T-cell (primary cell): ENCODE measurements at regions not wholly inside any gene's neighbourhood (a gene's known extent, or its start where the extent isn't known, plus 50 kb on each side); places are given as distances from the start of the nearest gene placed in this dataset.
"Not testable (repeated sequence)": the region's sequence is repeated elsewhere in the genome, so short reads cannot be mapped to it uniquely, and the experiment has no call there.

Experiments used
- ATAC-seq, 4 experiments: fragments of 200-7000 bp in 3 of 4; fragments of 150-1000 bp in 1 of 4; cut with Tn5 transposase; replicated peaks in 1 of 4; 1 replicate in 3 of 4; 2 replicates in 1 of 4; pipeline ENCODE4 v1.10.0; 2021; ENCODE audit warnings: moderate library complexity in 3 of 4, mild to moderate bottlenecking in 2 of 4, moderate number of reproducible peaks in 1 of 4
- CTCF ChIA-PET, 2 donors: fragments of 300-600 bp; sonication (Branson Sonifier 250); formaldehyde crosslinking; loops; one replicate each; lab custom pipeline; 2022; ENCODE audit warnings: antibody characterized with exemption in 2 of 2; lab: Charles Lee
- POLR2A ChIA-PET, 2 donors: fragments of 300-600 bp; sonication (Branson Sonifier 250); formaldehyde crosslinking; loops; one replicate each; lab custom pipeline; 2022; ENCODE audit warnings: antibody characterized with exemption in 2 of 2; lab: Charles Lee
- DNase-seq, 35 experiments: peaks; one replicate each; pipeline versions ENCODE4 v3.0.0 to v3.0.0-alpha.2; 2013 to 2023
- H3K27ac ChIP-seq: one replicate; pipeline ENCODE4 v1.5.1; 2013; ENCODE audit warnings: low read length
- H3K27me3 ChIP-seq, 2 experiments: replicated peaks in 1 of 2; 1 replicate in 1 of 2; 2 replicates in 1 of 2; pipeline versions ENCODE4 v1.6.1 to v1.7.0; 2013; ENCODE audit warnings: low read length in 1 of 2, mixed read lengths in 1 of 2; ENCODE audit not compliant: control insufficient read depth in 2 of 2, insufficient read depth in 2 of 2; ENCODE audit errors: extremely low read depth in 1 of 2
- H3K36me3 ChIP-seq, 2 donors: 1 replicate in 1 of 2; 2 replicates in 1 of 2; pipeline versions ENCODE4 v1.6.1 to v1.7.0; 2013; ENCODE audit warnings: low read length in 1 of 2; ENCODE audit not compliant: control insufficient read depth in 2 of 2, insufficient read depth in 1 of 2; ENCODE audit errors: extremely low read depth in 1 of 2
- H3K4me1 ChIP-seq, 2 experiments: 1 replicate in 1 of 2; 2 replicates in 1 of 2; pipeline versions ENCODE4 v1.6.1 to v1.7.0; 2013; ENCODE audit warnings: low read length in 2 of 2, mixed read lengths in 1 of 2; ENCODE audit not compliant: insufficient read depth in 2 of 2, control insufficient read depth in 1 of 2; ENCODE audit errors: extremely low read depth in 1 of 2
- H3K4me3 ChIP-seq, 2 donors: 1 replicate in 1 of 2; 2 replicates in 1 of 2; pipeline versions ENCODE4 v1.5.1 to v1.7.0; 2013; ENCODE audit warnings: mild to moderate bottlenecking in 2 of 2, low read length in 1 of 2, moderate library complexity in 1 of 2; ENCODE audit not compliant: control insufficient read depth in 1 of 2; ENCODE audit errors: extremely low read depth in 1 of 2
- H3K9me3 ChIP-seq: 2 replicates; pipeline ENCODE4 v1.7.0; 2013
- H3K27ac Mint-ChIP-seq, 2 donors: one replicate each; pipeline ENCODE4 v1.8.0; 2020 to 2021; ENCODE audit warnings: mild to moderate bottlenecking in 2 of 2, mixed read lengths in 2 of 2
- H3K27me3 Mint-ChIP-seq, 2 donors: one replicate each; pipeline ENCODE4 v1.8.0; 2021 to 2022; ENCODE audit warnings: mixed read lengths in 2 of 2
- H3K36me3 Mint-ChIP-seq: one replicate; pipeline ENCODE4 v1.8.0; 2021; ENCODE audit warnings: mixed read lengths
- H3K4me1 Mint-ChIP-seq, 3 donors: one replicate each; pipeline ENCODE4 v1.8.0; 2020 to 2022; ENCODE audit warnings: mixed read lengths in 3 of 3, mild to moderate bottlenecking in 1 of 3
- H3K4me3 Mint-ChIP-seq, 3 donors: one replicate each; pipeline ENCODE4 v1.8.0; 2020 to 2022; ENCODE audit warnings: mild to moderate bottlenecking in 3 of 3, mixed read lengths in 3 of 3, moderate library complexity in 3 of 3
- H3K9me3 Mint-ChIP-seq, 3 donors: one replicate each; pipeline ENCODE4 v1.8.0; 2020 to 2022; ENCODE audit warnings: mixed read lengths in 3 of 3
- WGBS: methylation state at CpG from one replicate; pipeline ENCODE4 v1.1.5; 2013; ENCODE audit warnings: missing lambda C conversion rate; ENCODE audit not compliant: insufficient coverage; 5-methylcytosine and 5-hydroxymethylcytosine counted together

DNA sequence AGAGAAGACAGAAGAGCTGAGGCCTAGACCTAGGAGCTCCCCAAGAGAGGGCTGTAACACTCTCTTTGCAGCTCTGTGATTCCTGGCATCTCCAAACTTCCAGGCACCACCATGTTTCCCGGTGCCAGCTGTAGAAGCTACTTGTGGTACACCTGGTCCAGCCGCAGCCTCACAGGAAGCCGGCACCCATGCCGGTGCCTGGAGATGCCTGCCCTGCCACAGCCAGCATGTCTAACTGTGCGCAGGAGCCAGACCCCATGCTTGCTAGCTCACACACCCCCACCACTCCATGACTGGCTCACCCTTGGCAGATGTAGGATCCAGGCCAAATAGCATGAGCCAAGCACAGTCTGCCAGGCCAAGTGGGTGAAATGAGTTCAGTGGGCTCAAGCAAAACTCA lies 211.7 kb upstream of the GNAI1 start:
- Histone ChIP-seq H3K4me3 (no peak overlapping the region), H3K4me1 (no peaks in the 10 kb centered on the region), H3K9me3 (no peaks in the 10 kb centered on the region), H3K27ac (no peak overlapping the region), H3K36me3 (no peaks in the 10 kb centered on the region), H3K27me3 (no peaks in the 10 kb centered on the region)
- CTCF ChIA-PET = interaction anchor here in 1 of 2 donors (0.6 kb wide), 1 partner anchor 1732 kb away, joined by 3 read pairs; no protein-coding TSS in a partner anchor
- ATAC-seq = no peak
- H3K27ac Mint-ChIP-seq = no peak overlapping the region
- H3K4me3 Mint-ChIP-seq = no peak overlapping the region
- 91% methylated on average over 4 of the region's 5 CpGs for WGBS
- peaks cover 0 to 2% (median 0%) of the 10 kb centered on the region in 3 donors for H3K4me1 Mint-ChIP-seq
- DNase-seq = no peak
- no peaks in the 10 kb centered on the region for H3K27me3 Mint-ChIP-seq
- POLR2A ChIA-PET = no interaction called here
- H3K36me3 Mint-ChIP-seq = no peaks in the 10 kb centered on the region
- H3K9me3 Mint-ChIP-seq = peaks cover 2 to 15% (median 4%) of the 10 kb centered on the region in 3 donors

DNA sequence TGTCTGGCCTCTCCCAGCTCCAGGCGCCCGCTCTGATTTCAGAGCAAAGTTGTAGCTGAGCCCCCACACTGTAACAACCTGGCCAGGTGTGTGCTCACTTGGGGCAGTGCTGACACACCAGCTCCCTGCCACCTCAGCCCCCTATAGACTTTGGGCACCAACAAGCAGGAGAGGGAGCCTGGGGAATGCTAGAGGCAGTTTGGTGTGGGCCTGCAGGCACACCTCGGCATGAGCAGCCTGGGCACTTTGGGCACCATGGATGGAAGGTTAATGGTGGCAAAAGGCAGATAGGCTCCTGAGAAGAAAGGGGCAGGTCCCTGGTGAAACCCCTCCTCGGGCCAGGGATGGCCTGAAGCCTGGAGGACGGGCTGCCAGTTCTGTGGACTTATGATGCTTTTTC lies 212.7 kb upstream of the GNAI1 start:
- ChIA-PET POLR2A (no interaction called here), CTCF (no interaction called here)
- peaks cover 0 to 11% (median 0%) of the 10 kb centered on the region in 3 donors for H3K4me1 Mint-ChIP-seq
- 89% methylated on average over 5 of the region's 5 CpGs for WGBS
- H3K4me3 Mint-ChIP-seq = no peak overlapping the region
- Histone ChIP-seq H3K27me3 (no peaks in the 10 kb centered on the region), H3K9me3 (no peaks in the 10 kb centered on the region), H3K36me3 (no peaks in the 10 kb centered on the region), H3K4me3 (no peak overlapping the region), H3K4me1 (no peaks in the 10 kb centered on the region), H3K27ac (no peak overlapping the region)
- H3K27me3 Mint-ChIP-seq = no peaks in the 10 kb centered on the region
- no peaks in the 10 kb centered on the region for H3K36me3 Mint-ChIP-seq
- DNase-seq (no peak), ATAC-seq (no peak)
- H3K9me3 Mint-ChIP-seq = peaks cover 2 to 14% (median 9%) of the 10 kb centered on the region in 3 donors
- no peak overlapping the region for H3K27ac Mint-ChIP-seq

DNA sequence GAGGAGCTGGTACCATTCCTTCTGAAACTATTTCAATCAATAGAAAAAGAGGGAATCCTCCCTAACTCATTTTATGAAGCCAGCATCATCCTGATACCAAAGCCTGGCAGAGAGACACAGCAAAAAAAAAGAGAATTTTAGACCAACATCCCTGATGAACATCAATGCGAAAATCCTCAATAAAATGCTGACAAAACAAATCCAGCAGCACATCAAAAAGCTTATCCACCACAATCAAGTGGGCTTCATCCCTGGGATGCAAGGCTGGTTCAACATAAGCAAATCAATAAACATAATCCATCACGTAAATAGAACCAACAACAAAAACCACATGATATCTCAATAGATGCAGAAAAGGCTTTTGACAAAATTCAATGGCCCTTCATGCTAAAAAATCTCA lies 216.0 kb upstream of the GNAI1 start:
- H3K4me1 ChIP-seq, H3K36me3 Mint-ChIP-seq, H3K27me3 Mint-ChIP-seq, H3K27ac ChIP-seq, H3K9me3 ChIP-seq, H3K4me3 ChIP-seq, DNase-seq, POLR2A ChIA-PET, CTCF ChIA-PET, H3K36me3 ChIP-seq, ATAC-seq, H3K27ac Mint-ChIP-seq, H3K4me3 Mint-ChIP-seq, H3K27me3 ChIP-seq: not testable (repeated sequence)
- H3K9me3 Mint-ChIP-seq = peaks cover 2 to 21% (median 9%) of the 10 kb centered on the region in 3 donors
- peaks cover 9 to 29% (median 13%) of the 10 kb centered on the region in 3 donors for H3K4me1 Mint-ChIP-seq
- WGBS = no CpG with 5 or more reads among the region's 2 CpGs

DNA sequence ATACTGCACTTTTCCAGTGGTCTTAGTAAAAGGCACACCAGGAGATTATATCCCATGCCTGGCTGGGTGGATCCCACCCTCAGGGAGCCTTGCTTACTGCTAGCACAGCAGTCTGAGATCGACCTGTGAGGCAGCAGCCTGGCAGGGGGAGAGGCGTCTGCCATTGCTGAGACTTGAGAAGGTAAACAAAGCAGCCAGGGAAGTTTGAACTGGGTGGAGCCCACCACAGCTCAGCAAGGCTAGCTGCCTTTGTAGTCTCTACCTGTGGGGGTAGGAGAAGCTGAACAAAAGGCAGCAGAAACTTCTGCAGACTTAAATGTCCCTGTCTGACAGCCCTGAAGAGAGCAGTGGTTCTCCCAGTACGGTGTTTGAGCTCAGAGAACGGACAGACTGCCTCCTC lies 219.3 kb upstream of the GNAI1 start:
- CTCF ChIA-PET, POLR2A ChIA-PET, H3K9me3 ChIP-seq, H3K27me3 ChIP-seq, H3K9me3 Mint-ChIP-seq, H3K36me3 Mint-ChIP-seq, H3K36me3 ChIP-seq, H3K27me3 Mint-ChIP-seq, H3K27ac ChIP-seq: not testable (repeated sequence)
- DNase-seq (peak in 16 of 35 experiments; percentile 2 to 46 (median 12)), ATAC-seq (peak; percentile 39 to 71 (median 56))
- H3K4me1 Mint-ChIP-seq = peaks cover 29 to 60% (median 33%) of the 10 kb centered on the region in 3 donors
- H3K27ac Mint-ChIP-seq = peak overlapping the region; percentile 30 to 45
- H3K4me3 Mint-ChIP-seq = peak overlapping the region in 1 of 3 donors; percentile 22
- 34% methylated on average over 4 of the region's 4 CpGs for WGBS
- Histone ChIP-seq H3K4me1 (peaks cover 8 to 37% of the 10 kb centered on the region in 2 experiments), H3K4me3 (peak overlapping the region in 1 of 2 donors; percentile 44)

DNA sequence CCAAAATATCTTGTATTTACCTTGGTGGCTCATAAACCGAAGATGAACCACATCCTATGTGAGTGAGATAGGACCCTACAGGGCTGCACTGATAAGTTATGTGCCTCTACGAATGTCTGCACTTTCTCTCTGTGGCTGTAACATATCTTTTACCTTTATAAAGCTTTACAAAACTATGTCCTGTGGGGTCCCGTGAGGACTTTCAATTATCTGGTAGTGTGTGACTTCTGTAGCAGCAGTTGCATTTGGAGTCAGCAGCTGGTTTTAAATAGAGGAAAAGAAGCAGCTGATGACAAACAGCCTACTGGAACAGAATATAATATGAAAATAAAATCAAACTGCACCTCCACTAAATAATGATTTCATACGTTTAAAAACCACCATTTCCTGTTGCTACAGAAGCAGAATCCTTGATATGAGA lies 222.4 kb upstream of the GNAI1 start:
- Histone ChIP-seq H3K36me3 (no peaks in the 10 kb centered on the region), H3K27ac (no peak overlapping the region), H3K9me3 (no peaks in the 10 kb centered on the region), H3K4me1 (peaks cover 8 to 53% of the 10 kb centered on the region in 2 experiments), H3K4me3 (peak overlapping the region in 1 of 2 donors; percentile 45), H3K27me3 (no peaks in the 10 kb centered on the region)
- Mint-ChIP-seq H3K36me3 (no peaks in the 10 kb centered on the region), H3K27me3 (no peaks in the 10 kb centered on the region), H3K4me3 (peak overlapping the region in 2 of 3 donors; percentile 51 to 55), H3K27ac (peak overlapping the region; percentile 55 to 81), H3K4me1 (peaks cover 35 to 69% (median 44%) of the 10 kb centered on the region in 3 donors), H3K9me3 (peaks cover 0 to 9% (median 0%) of the 10 kb centered on the region in 3 donors)
- WGBS = 0% methylated on average over 1 of the region's 4 CpGs
- POLR2A ChIA-PET = no interaction called here
- DNase-seq (peak in 2 of 35 experiments; percentile 8 to 16), ATAC-seq (peak; percentile 62 to 79 (median 72))
- CTCF ChIA-PET = no interaction called here

DNA sequence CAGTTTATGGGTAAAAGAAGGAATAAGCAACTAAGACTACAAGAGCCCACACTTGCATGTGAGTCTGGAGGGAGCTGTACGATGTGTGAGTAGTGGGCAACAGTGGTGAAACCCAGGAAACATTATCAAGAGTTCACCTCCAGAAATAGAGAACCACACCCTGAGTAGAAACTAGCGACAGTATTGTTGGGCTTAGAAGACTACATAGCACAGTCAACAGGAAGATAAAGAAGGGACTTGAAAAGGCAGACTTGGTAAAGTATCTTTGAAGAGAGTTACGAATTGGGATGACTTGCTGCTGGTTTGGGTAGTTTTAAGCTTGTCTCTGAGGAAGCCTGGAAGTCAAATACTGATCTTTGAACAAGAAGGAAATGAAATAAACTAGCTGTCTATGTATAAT lies 223.2 kb upstream of the GNAI1 start:
- Mint-ChIP-seq H3K9me3 (peaks cover 0 to 8% (median 0%) of the 10 kb centered on the region in 3 donors), H3K36me3 (no peaks in the 10 kb centered on the region), H3K4me3 (peak overlapping the region; percentile 11 to 55 (median 37)), H3K27ac (peak overlapping the region; percentile 73 to 81), H3K27me3 (no peaks in the 10 kb centered on the region), H3K4me1 (peaks cover 34 to 63% (median 41%) of the 10 kb centered on the region in 3 donors)
- Histone ChIP-seq H3K27ac (no peak overlapping the region), H3K9me3 (no peaks in the 10 kb centered on the region), H3K36me3 (no peaks in the 10 kb centered on the region), H3K27me3 (no peaks in the 10 kb centered on the region), H3K4me1 (peaks cover 8 to 53% of the 10 kb centered on the region in 2 experiments), H3K4me3 (peak overlapping the region in 1 of 2 donors; percentile 45)
- CTCF ChIA-PET = no interaction called here
- DNase-seq (peak in 1 of 35 experiments; percentile 12), ATAC-seq (peak; percentile 33 to 63 (median 49))
- POLR2A ChIA-PET = no interaction called here
- WGBS = 0% methylated on average over 2 of the region's 3 CpGs
